PC-9 (cell line): ENCODE measurements at regions not wholly inside any gene's neighbourhood (a gene's known extent, or its start where the extent isn't known, plus 50 kb on each side); places are given as distances from the start of the nearest gene placed in this dataset.

ENCODE experiments used
- BruUV-seq: library from RNA; stranded (reverse); fragments of 400-500 nt; replicated peaks from 2 replicates; lab custom pipeline; 2021; lab: Mats Ljungman, UMichigan
- CTCF ChIA-PET: fragments of 300-600 bp; sonication (Branson Sonifier 250); formaldehyde crosslinking; loops from one replicate; lab custom pipeline; 2022; ENCODE audit warnings: antibody characterized with exemption; lab: Charles Lee
- POLR2A ChIA-PET: fragments of 300-600 bp; sonication (Branson Sonifier 250); formaldehyde crosslinking; loops from one replicate; lab custom pipeline; 2022; ENCODE audit warnings: antibody characterized with exemption; ENCODE audit not compliant: unreplicated experiment; lab: Charles Lee
- DNase-seq, 2 experiments: peaks; one replicate each; pipeline versions ENCODE4 v3.0.0 to v3.0.0-alpha.2; 2015 to 2022; ENCODE audit warnings: mixed read lengths in 1 of 2
- H2AFZ ChIP-seq: fragments of 200-600 bp; sonication (generic); 2 replicates; pipeline ENCODE4 v1.8.1; 2017; ENCODE audit warnings: antibody characterized with exemption
- H3F3A ChIP-seq: fragments of 200-600 bp; sonication (generic); 2 replicates; pipeline ENCODE4 v1.8.1; 2017; ENCODE audit warnings: antibody characterized with exemption, mild to moderate bottlenecking, low read depth; ENCODE audit not compliant: insufficient read depth
- H3K27ac ChIP-seq: fragments of 200-600 bp; sonication (generic); 2 replicates; pipeline ENCODE4 v1.6.1; 2016; ENCODE audit warnings: mixed run types
- H3K27me3 ChIP-seq: fragments of 200-600 bp; sonication (generic); 2 replicates; pipeline ENCODE4 v1.6.1; 2016; ENCODE audit warnings: low read depth, mixed run types; ENCODE audit not compliant: insufficient read depth
- H3K36me3 ChIP-seq: fragments of 200-600 bp; sonication (generic); 2 replicates; pipeline ENCODE4 v1.6.1; 2016; ENCODE audit warnings: low read depth, mixed run types
- H3K4me1 ChIP-seq: fragments of 200-600 bp; sonication (generic); replicated peaks from 2 replicates; pipeline ENCODE4 v1.6.1; 2016; ENCODE audit warnings: mixed run types; ENCODE audit not compliant: insufficient read depth
- H3K4me2 ChIP-seq: fragments of 200-600 bp; sonication (generic); 2 replicates; pipeline ENCODE4 v1.6.1; 2017; ENCODE audit warnings: mixed run types
- H3K4me3 ChIP-seq: fragments of 200-600 bp; sonication (generic); 2 replicates; pipeline ENCODE4 v1.6.1; 2016; ENCODE audit warnings: mixed run types
- H3K79me2 ChIP-seq: fragments of 200-600 bp; sonication (generic); 2 replicates; pipeline ENCODE4 v1.6.1; 2017; ENCODE audit warnings: low read depth, mixed run types
- H3K9me2 ChIP-seq: fragments of 200-600 bp; sonication (generic); 2 replicates; pipeline ENCODE4 v1.8.1; 2017; ENCODE audit warnings: mild to moderate bottlenecking; ENCODE audit not compliant: insufficient read depth
- H3K9me3 ChIP-seq: fragments of 200-600 bp; sonication (generic); 2 replicates; pipeline ENCODE4 v1.8.1; 2016; ENCODE audit warnings: low read depth; ENCODE audit not compliant: insufficient read depth
- H4K20me1 ChIP-seq: fragments of 200-600 bp; sonication (generic); 2 replicates; pipeline ENCODE4 v1.8.1; 2017; ENCODE audit not compliant: insufficient read depth
- CTCF ChIP-seq: fragments of 200-600 bp; sonication (generic); conservative IDR thresholded peaks from 2 replicates; pipeline ENCODE4 v1.6.1; 2017; ENCODE audit warnings: mixed run types, antibody characterized with exemption, mild to moderate bottlenecking, moderate library complexity
- EZH2 ChIP-seq: fragments of 200-600 bp; sonication (generic); IDR thresholded peaks from 2 replicates; pipeline ENCODE4 v1.8.0; 2017; ENCODE audit warnings: antibody characterized with exemption, low read depth
- intact Hi-C: fragments of 100-400 bp; cut with micrococcal nuclease; formaldehyde crosslinking; loops from one replicate; pipeline ENCODE4 v1.10.0; 2022; ENCODE audit not compliant: unreplicated experiment

DNA sequence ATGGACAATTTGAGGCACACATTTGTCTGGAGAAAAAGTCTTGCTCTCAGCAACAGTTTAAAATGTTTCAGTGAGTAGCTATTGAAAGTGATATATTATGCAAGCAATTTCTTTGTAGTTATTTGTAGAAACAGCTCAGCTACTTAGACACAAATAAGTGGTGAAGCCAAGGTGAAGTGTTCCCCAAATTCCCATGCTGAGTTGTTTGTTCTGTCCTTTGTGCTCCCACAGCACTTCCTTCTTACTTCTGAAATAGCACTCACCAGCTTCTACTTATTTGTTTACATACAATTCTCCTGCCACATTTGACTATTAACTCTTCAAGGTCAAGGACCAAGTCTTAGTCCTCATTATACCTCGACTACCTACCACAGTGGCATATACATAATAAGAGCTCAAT, 638.6 kb upstream of the LRRC4C start:
- BruUV-seq, result no TSS peak
- H3K9me2 ChIP-seq, result no peaks in the 10 kb centered on the region; the same call in 1 of the 2 replicates
- no peaks in the 10 kb centered on the region for H3F3A ChIP-seq
- H3K27me3 ChIP-seq, result no peaks in the 10 kb centered on the region
- H2AFZ ChIP-seq, result no peak overlapping the region
- no peaks in the 10 kb centered on the region for H4K20me1 ChIP-seq
- no peak overlapping the region for H3K4me2 ChIP-seq
- POLR2A ChIA-PET, result no interaction called here
- CTCF ChIA-PET, result no interaction called here
- no peak overlapping the region for H3K4me3 ChIP-seq
- H3K9me3 ChIP-seq, result no peaks in the 10 kb centered on the region
- TF ChIP-seq CTCF (no peak), EZH2 (no peak)
- H3K4me1 ChIP-seq, result no peaks in the 10 kb centered on the region
- no peak for DNase-seq
- no peaks in the 10 kb centered on the region for H3K36me3 ChIP-seq
- H3K27ac ChIP-seq, result no peak overlapping the region
- intact Hi-C loops, result no loop called here
- no peaks in the 10 kb centered on the region for H3K79me2 ChIP-seq

GRCh38 chr11:42112866-42113265, 653.4 kb upstream of the LRRC4C start:
- CTCF ChIA-PET, result no interaction called here

GRCh38 chr11:42114927-42115326, 655.5 kb upstream of the LRRC4C start:
- no peak for DNase-seq
- Histone ChIP-seq H4K20me1 (no peaks in the 10 kb centered on the region), H3K36me3 (no peaks in the 10 kb centered on the region), H2AFZ (no peak overlapping the region), H3K4me2 (no peak overlapping the region), H3F3A (no peaks in the 10 kb centered on the region), H3K79me2 (no peaks in the 10 kb centered on the region), H3K4me3 (no peak overlapping the region), H3K9me2 (no peaks in the 10 kb centered on the region), H3K4me1 (no peaks in the 10 kb centered on the region), H3K27me3 (no peaks in the 10 kb centered on the region), H3K9me3 (no peaks in the 10 kb centered on the region), H3K27ac (no peak overlapping the region)
- POLR2A ChIA-PET, result no interaction called here
- intact Hi-C loops, result no loop called here
- no peak for TF ChIP-seq CTCF
- no peak for TF ChIP-seq EZH2
- CTCF ChIA-PET, result no interaction called here
- BruUV-seq, result no TSS peak

More at GRCh38 chr11:42112866-42113265, 653.4 kb upstream of the LRRC4C start:
- H3K27me3 ChIP-seq, result no peaks in the 10 kb centered on the region
- no peak for DNase-seq
- H3K79me2 ChIP-seq, result no peaks in the 10 kb centered on the region
- H2AFZ ChIP-seq, result no peak overlapping the region
- TF ChIP-seq CTCF (no peak), EZH2 (no peak)
- H3K36me3 ChIP-seq, result no peaks in the 10 kb centered on the region
- POLR2A ChIA-PET, result no interaction called here
- intact Hi-C loops, result no loop called here
- no peak overlapping the region for H3K4me3 ChIP-seq
- no peaks in the 10 kb centered on the region for H3F3A ChIP-seq
- no TSS peak for BruUV-seq
- no peaks in the 10 kb centered on the region for H3K9me2 ChIP-seq
- no peaks in the 10 kb centered on the region for H3K4me1 ChIP-seq
- no peaks in the 10 kb centered on the region for H3K9me3 ChIP-seq
- no peak overlapping the region for H3K4me2 ChIP-seq
- no peak overlapping the region for H3K27ac ChIP-seq
- H4K20me1 ChIP-seq, result no peaks in the 10 kb centered on the region
